PC-9 (cell line): ENCODE measurements at regions not wholly inside any gene's neighbourhood (a gene's known extent, or its start where the extent isn't known, plus 50 kb on each side); places are given as distances from the start of the nearest gene placed in this dataset.

Experiments used
- BruUV-seq: library from RNA; stranded (reverse); fragments of 400-500 nt; replicated peaks from 2 replicates; lab custom pipeline; 2021; lab: Mats Ljungman, UMichigan
- CTCF ChIA-PET: fragments of 300-600 bp; sonication (Branson Sonifier 250); formaldehyde crosslinking; loops from one replicate; lab custom pipeline; 2022; ENCODE audit warnings: antibody characterized with exemption; lab: Charles Lee
- POLR2A ChIA-PET: fragments of 300-600 bp; sonication (Branson Sonifier 250); formaldehyde crosslinking; loops from one replicate; lab custom pipeline; 2022; ENCODE audit warnings: antibody characterized with exemption; ENCODE audit not compliant: unreplicated experiment; lab: Charles Lee
- DNase-seq, 2 experiments: peaks; one replicate each; pipeline versions ENCODE4 v3.0.0 to v3.0.0-alpha.2; 2015 to 2022; ENCODE audit warnings: mixed read lengths in 1 of 2
- H2AFZ ChIP-seq: fragments of 200-600 bp; sonication (generic); 2 replicates; pipeline ENCODE4 v1.8.1; 2017; ENCODE audit warnings: antibody characterized with exemption
- H3F3A ChIP-seq: fragments of 200-600 bp; sonication (generic); 2 replicates; pipeline ENCODE4 v1.8.1; 2017; ENCODE audit warnings: antibody characterized with exemption, mild to moderate bottlenecking, low read depth; ENCODE audit not compliant: insufficient read depth
- H3K27ac ChIP-seq: fragments of 200-600 bp; sonication (generic); 2 replicates; pipeline ENCODE4 v1.6.1; 2016; ENCODE audit warnings: mixed run types
- H3K27me3 ChIP-seq: fragments of 200-600 bp; sonication (generic); 2 replicates; pipeline ENCODE4 v1.6.1; 2016; ENCODE audit warnings: low read depth, mixed run types; ENCODE audit not compliant: insufficient read depth
- H3K36me3 ChIP-seq: fragments of 200-600 bp; sonication (generic); 2 replicates; pipeline ENCODE4 v1.6.1; 2016; ENCODE audit warnings: low read depth, mixed run types
- H3K4me1 ChIP-seq: fragments of 200-600 bp; sonication (generic); replicated peaks from 2 replicates; pipeline ENCODE4 v1.6.1; 2016; ENCODE audit warnings: mixed run types; ENCODE audit not compliant: insufficient read depth
- H3K4me2 ChIP-seq: fragments of 200-600 bp; sonication (generic); 2 replicates; pipeline ENCODE4 v1.6.1; 2017; ENCODE audit warnings: mixed run types
- H3K4me3 ChIP-seq: fragments of 200-600 bp; sonication (generic); 2 replicates; pipeline ENCODE4 v1.6.1; 2016; ENCODE audit warnings: mixed run types
- H3K79me2 ChIP-seq: fragments of 200-600 bp; sonication (generic); 2 replicates; pipeline ENCODE4 v1.6.1; 2017; ENCODE audit warnings: low read depth, mixed run types
- H3K9me2 ChIP-seq: fragments of 200-600 bp; sonication (generic); 2 replicates; pipeline ENCODE4 v1.8.1; 2017; ENCODE audit warnings: mild to moderate bottlenecking; ENCODE audit not compliant: insufficient read depth
- H3K9me3 ChIP-seq: fragments of 200-600 bp; sonication (generic); 2 replicates; pipeline ENCODE4 v1.8.1; 2016; ENCODE audit warnings: low read depth; ENCODE audit not compliant: insufficient read depth
- H4K20me1 ChIP-seq: fragments of 200-600 bp; sonication (generic); 2 replicates; pipeline ENCODE4 v1.8.1; 2017; ENCODE audit not compliant: insufficient read depth
- EZH2 ChIP-seq: fragments of 200-600 bp; sonication (generic); IDR thresholded peaks from 2 replicates; pipeline ENCODE4 v1.8.0; 2017; ENCODE audit warnings: antibody characterized with exemption, low read depth
- intact Hi-C: fragments of 100-400 bp; cut with micrococcal nuclease; formaldehyde crosslinking; loops from one replicate; pipeline ENCODE4 v1.10.0; 2022; ENCODE audit not compliant: unreplicated experiment
- TF ChIP-seq, protein P1 (sequence below): fragments of 200-600 bp; sonication (generic); conservative IDR thresholded peaks from 2 replicates; pipeline ENCODE4 v1.6.1; 2017; ENCODE audit warnings: mixed run types, antibody characterized with exemption, mild to moderate bottlenecking, moderate library complexity

DNA sequence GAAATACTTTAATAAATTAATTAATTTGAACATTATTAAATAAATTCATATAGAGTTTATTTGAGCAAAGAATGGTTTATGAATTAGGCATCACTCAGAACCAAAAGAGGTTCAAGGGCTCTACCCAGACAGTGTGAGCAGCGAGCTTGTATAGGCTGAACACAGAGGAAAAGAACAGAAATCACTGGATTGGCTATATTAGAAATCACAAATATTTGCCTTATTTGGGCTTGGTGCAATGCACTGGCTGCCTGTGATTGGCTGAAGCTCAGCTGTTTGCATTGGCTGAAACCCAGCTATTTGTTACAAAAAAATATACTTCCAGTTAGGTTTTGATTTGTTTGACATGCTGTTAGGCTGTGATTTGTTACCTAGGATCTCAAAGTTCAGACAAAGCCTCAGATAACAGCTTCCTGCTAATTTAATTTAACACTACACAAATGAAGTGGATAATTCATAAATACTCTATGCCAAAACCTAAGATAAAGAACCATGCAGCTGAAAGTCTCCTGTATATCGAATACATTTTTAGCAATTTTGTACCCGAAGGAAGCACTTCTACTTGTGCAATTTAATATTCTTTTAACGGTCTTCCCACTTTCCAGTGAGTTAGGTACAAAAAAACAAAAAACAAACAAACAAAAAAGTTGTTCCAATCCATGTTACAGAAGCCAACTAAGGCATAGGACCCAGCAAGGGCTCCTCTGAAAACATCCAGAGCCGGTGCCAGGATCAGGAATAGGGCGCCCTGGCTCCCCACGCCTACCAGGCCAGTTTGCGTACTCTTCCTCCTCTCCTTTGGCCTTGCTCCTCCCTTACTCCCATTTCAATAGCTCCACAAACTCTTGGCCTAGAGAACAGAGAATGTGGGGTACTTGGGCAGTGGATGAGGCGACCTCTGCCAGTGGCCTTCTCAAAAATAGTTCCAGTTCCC is 179.1 kb downstream of the DUSP10 start:
- no peaks in the 10 kb centered on the region for H3F3A ChIP-seq
- H3K4me2 ChIP-seq = no peak overlapping the region
- H3K9me2 ChIP-seq = peaks cover 5% of the 10 kb centered on the region; the same call in 1 of the 2 replicates
- peaks cover 5% of the 10 kb centered on the region; the same call in 1 of the 2 replicates for H3K4me1 ChIP-seq
- no peak overlapping the region for H3K27ac ChIP-seq
- H3K27me3 ChIP-seq = no peaks in the 10 kb centered on the region
- H3K9me3 ChIP-seq = no peaks in the 10 kb centered on the region
- no peak for DNase-seq
- no peaks in the 10 kb centered on the region for H4K20me1 ChIP-seq
- no peak overlapping the region for H3K4me3 ChIP-seq
- no peaks in the 10 kb centered on the region for H3K79me2 ChIP-seq
- H3K36me3 ChIP-seq = no peaks in the 10 kb centered on the region
- intact Hi-C loops = no loop called here
- CTCF ChIA-PET = no interaction called here
- no TSS peak for BruUV-seq
- POLR2A ChIA-PET = interaction anchor here (0.6 kb wide), 1 partner anchor 156 kb away, joined by 3 read pairs; no protein-coding TSS in a partner anchor
- H2AFZ ChIP-seq = no peak overlapping the region
- TF ChIP-seq, protein P1, sequence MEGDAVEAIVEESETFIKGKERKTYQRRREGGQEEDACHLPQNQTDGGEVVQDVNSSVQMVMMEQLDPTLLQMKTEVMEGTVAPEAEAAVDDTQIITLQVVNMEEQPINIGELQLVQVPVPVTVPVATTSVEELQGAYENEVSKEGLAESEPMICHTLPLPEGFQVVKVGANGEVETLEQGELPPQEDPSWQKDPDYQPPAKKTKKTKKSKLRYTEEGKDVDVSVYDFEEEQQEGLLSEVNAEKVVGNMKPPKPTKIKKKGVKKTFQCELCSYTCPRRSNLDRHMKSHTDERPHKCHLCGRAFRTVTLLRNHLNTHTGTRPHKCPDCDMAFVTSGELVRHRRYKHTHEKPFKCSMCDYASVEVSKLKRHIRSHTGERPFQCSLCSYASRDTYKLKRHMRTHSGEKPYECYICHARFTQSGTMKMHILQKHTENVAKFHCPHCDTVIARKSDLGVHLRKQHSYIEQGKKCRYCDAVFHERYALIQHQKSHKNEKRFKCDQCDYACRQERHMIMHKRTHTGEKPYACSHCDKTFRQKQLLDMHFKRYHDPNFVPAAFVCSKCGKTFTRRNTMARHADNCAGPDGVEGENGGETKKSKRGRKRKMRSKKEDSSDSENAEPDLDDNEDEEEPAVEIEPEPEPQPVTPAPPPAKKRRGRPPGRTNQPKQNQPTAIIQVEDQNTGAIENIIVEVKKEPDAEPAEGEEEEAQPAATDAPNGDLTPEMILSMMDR = no peak
- no peak for TF ChIP-seq EZH2

DNA sequence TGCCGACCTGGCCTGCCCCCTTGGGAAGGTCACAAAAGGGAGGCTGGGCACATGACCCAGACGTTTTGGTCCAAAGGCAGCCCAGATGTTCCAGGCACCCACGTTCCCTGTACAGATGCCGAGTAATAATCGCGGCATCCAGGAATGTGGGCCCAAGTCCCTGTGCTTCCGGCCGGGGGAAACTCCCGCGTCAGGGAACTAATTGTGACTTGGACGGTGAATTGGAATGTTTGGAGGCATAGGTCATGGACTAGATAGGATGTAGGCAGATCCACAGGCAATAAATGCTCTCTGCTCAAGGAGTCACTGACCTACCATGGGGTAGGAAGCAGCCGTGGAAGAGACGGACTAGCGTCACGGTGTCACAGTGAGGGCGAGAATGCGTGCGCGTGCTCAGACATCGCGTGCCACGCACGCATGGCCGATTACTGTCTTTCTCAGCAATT is 178.4 kb downstream of the DUSP10 start:
- no peaks in the 10 kb centered on the region for H4K20me1 ChIP-seq
- H3K9me2 ChIP-seq = peaks cover 5% of the 10 kb centered on the region; the same call in 1 of the 2 replicates
- H3K27me3 ChIP-seq = no peaks in the 10 kb centered on the region
- no peak overlapping the region for H3K27ac ChIP-seq
- POLR2A ChIA-PET = no interaction called here
- no TSS peak for BruUV-seq
- no peaks in the 10 kb centered on the region for H3F3A ChIP-seq
- no peak overlapping the region for H2AFZ ChIP-seq
- no peak overlapping the region for H3K4me3 ChIP-seq
- H3K79me2 ChIP-seq = no peaks in the 10 kb centered on the region
- no peak overlapping the region for H3K4me2 ChIP-seq
- CTCF ChIA-PET = no interaction called here
- no peaks in the 10 kb centered on the region for H3K9me3 ChIP-seq
- peaks cover 5% of the 10 kb centered on the region; the same call in 1 of the 2 replicates for H3K4me1 ChIP-seq
- no peak for DNase-seq
- no peaks in the 10 kb centered on the region for H3K36me3 ChIP-seq
- intact Hi-C loops = no loop called here
- no peak for TF ChIP-seq EZH2
- TF ChIP-seq, protein P1 = no peak

DNA sequence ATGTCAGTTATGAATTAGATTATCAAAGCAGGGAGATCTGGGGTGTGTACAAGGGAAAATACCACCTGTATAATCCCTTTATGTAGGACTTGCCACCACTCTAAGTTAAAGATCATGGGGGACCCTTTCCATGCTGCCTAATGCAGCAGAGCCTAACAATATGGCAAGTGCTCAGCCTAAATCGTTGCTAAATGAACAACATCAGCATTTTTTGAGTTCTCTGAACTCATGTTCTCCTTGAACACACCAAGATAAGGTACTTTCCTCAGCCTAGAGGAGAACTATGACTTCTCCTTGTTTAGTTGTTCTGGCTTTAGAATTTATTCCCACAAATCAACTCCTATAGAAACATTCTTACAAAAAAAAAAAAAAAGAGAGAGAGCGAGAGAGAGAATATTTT is 177.0 kb downstream of the DUSP10 start:
- Histone ChIP-seq H4K20me1 (no peaks in the 10 kb centered on the region), H2AFZ (no peak overlapping the region), H3K4me1 (peaks cover 5% of the 10 kb centered on the region; the same call in 1 of the 2 replicates), H3K9me2 (peaks cover 5% of the 10 kb centered on the region; the same call in 1 of the 2 replicates), H3K27ac (no peak overlapping the region), H3K4me3 (no peak overlapping the region), H3K79me2 (no peaks in the 10 kb centered on the region), H3K9me3 (no peaks in the 10 kb centered on the region), H3K4me2 (no peak overlapping the region), H3F3A (no peaks in the 10 kb centered on the region), H3K36me3 (no peaks in the 10 kb centered on the region), H3K27me3 (no peaks in the 10 kb centered on the region)
- intact Hi-C loops = no loop called here
- ChIA-PET CTCF (no interaction called here), POLR2A (interaction anchor here (0.6 kb wide), 1 partner anchor 766 kb away, joined by 10 read pairs; no protein-coding TSS in a partner anchor)
- DNase-seq = no peak
- BruUV-seq = no TSS peak
- TF ChIP-seq, protein P1 = no peak
